Effector CD8-positive, alpha-beta T cell (primary cell): ENCODE measurements at regions not wholly inside any gene's neighbourhood (a gene's known extent, or its start where the extent isn't known, plus 50 kb on each side); places are given as distances from the start of the nearest gene placed in this dataset.
"Not testable (repeated sequence)": the region's sequence is repeated elsewhere in the genome, so short reads cannot be mapped to it uniquely, and the experiment has no call there.

ENCODE experiments used
- DNase-seq: peaks from one replicate; lab custom pipeline; 2025; lab: John Stamatoyannopoulos, UW

DNA sequence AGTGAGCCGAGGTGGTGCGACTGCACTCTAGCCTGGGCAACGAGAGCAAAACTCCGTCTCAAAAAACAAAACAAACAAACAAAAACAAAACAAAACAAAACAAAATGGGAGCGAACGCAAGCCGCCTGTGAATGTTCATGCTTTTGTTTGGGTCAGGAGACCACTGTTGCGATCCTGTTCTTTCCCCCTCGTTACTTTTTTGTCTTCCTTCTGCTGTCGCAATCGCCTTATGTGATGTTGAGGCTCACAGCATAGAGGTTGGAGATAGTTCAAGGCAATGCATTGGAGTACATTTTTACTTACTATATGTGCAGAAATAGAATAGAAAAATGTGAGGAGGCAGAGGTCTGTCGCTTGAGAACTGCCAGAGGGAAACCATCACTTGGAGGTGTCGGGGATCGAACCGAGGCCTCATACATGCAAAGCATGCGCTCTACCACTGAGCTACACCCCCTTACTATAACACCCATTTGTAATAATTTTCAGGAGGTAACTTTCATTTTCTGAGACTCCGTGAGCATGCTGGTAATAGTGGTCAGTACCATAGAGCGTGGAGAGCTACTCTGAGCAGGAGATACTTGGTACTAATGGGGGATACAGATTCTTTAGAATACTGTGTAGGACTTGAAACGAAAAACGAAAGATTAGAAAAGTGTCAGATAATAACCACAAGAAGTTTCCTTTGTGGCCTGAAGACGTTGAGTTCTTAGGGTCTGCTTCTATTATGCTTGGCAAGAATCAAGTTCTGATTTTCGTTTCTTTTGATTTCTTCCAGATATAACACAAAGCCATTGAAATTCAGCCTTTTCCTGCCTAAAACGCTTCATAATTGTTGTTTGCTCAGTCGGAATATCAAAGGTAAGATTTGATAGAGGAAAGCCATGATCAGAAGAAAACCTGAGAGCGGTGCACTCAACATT is 121.1 kb downstream of the TRIM27 start:
- DNase-seq: no peak

DNA sequence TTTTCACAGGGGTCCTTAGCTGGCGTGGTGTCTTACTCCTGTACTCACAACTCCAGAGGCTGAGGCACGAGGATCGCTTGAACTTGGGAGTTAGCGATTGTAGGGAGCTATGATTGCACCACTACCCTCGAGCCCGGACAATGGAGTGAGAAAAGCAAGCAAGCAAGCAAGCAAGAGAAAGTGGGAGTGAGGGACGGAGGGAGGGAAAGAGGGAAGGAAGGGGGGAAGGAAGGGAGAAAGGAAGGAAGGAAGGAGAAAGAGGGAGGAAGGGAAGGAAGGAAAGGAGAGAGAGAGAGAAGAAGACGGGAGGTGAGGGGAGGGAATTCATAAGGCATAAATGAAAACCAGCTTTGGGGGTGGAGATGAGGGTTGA is 120.5 kb downstream of the TRIM27 start:
- no peak for DNase-seq

DNA sequence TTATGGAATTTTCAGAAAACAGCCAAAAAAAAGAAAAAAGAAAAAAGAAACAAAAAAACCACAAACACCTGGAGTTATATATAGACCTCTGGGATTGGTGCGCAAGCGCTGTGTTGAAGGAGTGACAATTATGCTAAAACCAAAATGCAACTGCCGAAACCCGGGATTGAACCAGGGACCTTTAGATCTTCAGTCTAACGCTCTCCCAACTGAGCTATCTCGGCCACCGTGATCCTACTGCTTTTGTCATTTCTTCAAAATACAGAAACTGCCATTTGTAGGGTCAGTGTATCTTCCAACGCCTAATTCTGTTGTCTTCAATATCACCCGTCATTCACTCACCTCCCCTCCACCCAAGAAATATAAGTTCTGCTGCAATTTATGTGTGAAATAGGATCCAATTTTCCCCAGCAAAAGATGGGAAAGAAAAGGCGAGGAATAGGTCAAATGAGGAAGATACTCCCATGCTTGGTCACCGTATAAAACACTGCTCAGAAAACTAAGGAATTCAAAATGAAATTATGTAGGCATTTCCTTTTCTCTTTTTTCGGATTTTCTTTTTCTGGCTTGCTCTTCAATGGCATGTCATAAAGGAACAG is 116.0 kb downstream of the TRIM27 start:
- DNase-seq: no peak

DNA sequence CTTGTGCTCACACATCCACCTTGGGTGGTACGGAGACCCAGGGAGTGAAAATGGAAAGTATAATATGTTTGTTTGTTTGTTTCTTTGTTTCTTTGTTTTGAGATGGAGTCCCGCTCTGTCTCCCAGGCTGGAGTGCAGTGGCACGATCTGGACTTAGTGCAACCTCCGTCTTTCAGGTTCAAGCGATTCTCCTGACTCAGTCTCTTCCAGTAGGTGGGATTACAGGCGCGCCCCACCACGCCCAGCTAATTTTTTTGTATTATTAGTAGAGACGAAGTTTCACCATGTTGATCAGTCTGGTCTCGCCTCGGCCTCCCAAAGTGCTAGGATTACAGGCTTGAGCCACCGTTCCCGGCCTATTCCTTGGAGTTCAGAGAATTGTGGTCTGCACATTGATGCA is 115.4 kb downstream of the TRIM27 start:
- DNase-seq: no peak

DNA sequence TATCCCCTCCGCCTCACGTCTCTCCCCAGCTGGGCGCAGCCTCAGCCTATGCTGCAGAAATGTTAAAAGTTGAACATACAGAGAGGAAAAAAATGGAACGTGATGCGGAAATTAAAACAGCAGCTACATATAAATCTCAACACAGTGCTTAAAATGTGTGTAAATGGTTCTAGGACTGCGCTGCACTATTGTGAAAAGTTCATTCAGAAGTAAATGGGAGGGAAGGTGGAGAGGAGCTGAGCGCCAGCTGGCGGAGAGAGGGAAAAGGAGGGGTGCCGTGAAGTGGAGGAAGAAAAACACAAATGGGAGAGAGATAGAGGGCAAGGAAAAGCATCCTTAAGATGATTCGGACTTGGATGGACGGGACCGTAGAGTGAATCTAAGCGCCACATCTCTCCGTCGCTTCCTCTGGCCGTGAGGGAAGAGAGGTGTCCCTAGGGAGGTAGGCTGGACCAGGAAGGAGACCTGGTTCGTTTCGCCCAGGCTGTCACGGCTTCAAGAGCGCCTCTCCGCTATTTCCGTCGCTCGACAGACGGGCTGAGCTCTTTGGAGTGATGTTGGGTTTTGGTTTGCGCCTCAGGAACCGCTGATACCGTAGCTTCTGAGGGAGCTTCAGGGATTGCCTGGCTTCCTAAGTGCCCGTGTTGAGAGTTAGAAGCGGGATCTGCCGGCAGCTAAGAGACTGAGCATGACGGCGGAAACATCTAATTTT is 113.7 kb downstream of the TRIM27 start:
- no peak for DNase-seq

GRCh38 chr6:28810659-28811053 is 113.1 kb downstream of the TRIM27 start:
- DNase-seq: no peak

- DNase-seq: no peak
Measured at GRCh38 chr6:28811873-28812272, 111.9 kb downstream of the TRIM27 start.

- no peak for DNase-seq
Measured at GRCh38 chr6:28812778-28813569, 110.8 kb downstream of the TRIM27 start.

GRCh38 chr6:28814032-28814976 is 109.5 kb downstream of the TRIM27 start:
- no peak for DNase-seq

GRCh38 chr6:28816339-28816908 is 107.4 kb downstream of the TRIM27 start:
- DNase-seq: no peak

- no peak for DNase-seq
Measured at GRCh38 chr6:28816909-28817807, 106.6 kb downstream of the TRIM27 start.

DNA sequence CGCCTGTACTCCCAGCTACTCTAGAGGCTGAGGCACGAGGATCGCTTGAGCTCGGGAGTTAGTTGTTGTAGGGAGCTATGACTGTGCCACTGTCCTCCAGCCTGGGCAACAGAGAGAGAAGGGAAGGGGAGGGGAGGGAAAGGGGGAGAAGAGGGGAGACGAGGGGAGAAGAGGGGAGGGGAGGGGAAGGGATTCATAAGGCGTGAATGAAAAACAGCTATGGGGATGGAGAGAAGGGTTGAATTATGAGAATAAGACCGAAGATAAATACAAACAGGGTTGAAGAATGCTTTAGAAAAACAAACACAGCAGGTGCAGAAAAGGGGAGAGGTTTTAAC is 106.0 kb downstream of the TRIM27 start:
- DNase-seq: no peak

DNA sequence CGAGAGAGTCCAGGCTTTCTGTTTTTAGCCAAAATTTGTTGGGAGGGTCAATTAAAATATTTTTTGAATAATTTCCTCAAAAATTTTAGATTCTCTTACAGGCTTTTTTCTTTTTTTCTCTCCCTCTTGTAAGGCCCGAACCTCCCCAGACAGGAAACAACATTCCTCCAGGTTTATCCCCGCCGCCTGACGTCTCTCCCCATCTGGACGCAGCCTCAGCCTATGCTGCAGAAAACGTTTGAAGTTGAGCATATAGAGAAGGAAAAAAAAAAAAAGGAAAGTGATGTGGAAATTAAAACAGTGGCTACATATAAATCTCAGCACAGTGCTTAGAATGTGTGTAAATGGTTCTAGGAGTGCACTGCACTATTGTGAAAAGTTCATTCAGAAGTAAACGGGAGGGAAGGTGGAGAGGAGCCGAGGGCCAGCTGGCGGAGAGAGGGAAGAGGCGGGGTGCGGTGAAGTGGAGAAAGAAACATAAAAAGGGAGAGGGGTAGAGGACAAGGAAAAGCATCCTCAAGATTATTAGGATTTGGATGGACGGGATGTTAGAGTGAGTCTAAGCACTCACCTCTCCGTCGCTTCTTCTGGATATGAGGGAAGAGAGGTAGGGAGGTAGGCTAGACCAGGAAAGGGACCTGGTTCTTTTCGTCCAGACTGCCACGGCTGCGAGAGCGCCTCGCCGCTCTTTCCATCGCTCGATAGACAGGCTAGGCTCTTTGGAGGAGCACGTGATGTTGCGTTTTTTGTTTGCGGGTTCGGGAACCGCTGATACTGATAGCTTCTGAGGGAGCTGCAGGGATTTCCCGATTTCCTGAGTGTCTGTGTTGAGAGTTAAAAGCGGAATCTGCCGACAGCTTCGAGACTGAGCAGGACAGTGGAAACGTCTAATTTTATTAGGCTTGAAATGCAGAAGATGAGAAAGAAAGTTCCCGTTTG is 98.7 kb downstream of the TRIM27 start:
- no peak for DNase-seq

GRCh38 chr6:28825732-28826293 is 98.0 kb downstream of the TRIM27 start:
- DNase-seq: no peak

DNA sequence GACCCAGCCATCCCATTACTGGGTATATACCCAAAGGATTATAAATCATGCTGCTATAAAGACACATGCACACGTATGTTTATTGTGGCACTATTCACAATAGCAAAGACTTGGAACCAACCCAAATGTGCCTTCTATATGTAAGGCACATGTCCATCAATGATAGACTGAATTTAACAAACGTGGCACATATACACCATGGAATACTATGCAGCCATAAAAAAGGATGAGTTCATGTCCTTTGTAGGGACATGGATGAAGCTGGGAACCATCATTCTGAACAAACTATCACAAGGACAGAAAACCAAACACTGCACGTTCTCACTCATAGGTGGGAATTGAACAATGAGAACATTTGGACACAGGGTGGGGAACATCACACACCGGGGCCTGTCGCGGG is 92.1 kb downstream of the TRIM27 start:
- not testable (repeated sequence) for DNase-seq

- DNase-seq: not testable (repeated sequence)
Measured at GRCh38 chr6:28836703-28837102, 87.1 kb downstream of the TRIM27 start.

DNA sequence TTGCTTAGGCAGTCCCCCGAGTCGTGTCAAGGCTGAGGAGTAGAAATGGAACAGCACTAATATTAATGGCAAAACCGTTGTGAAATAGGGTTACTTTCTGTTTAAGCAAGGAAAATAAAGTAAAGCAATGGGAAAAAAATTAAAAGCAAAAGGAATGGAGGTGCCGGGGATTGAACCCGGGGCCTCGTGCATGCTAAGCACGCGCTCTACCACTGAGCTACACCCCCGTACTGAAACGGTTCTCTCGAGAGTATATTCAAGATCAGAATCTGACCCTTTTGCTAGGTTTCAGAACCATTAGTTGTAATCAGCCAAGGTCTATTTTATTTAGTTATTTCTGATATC is 85.5 kb downstream of the TRIM27 start:
- peak; percentile 62 for DNase-seq
